HL-60 (cell line): ENCODE measurements at regions not wholly inside any gene's neighbourhood (a gene's known extent, or its start where the extent isn't known, plus 50 kb on each side); places are given as distances from the start of the nearest gene placed in this dataset.

Experiments used
- DNase-seq, 2 experiments: peaks; one replicate each; pipeline ENCODE4 v3.0.0-alpha.2; 2010 to 2020; ENCODE audit warnings: low read depth in 1 of 2, low spot score in 1 of 2
- H3K27ac ChIP-seq: fragments of 250-450 bp; sonication (Bioruptor Pico); replicated peaks from 2 replicates; pipeline ENCODE4 v1.5.1; 2020; ENCODE audit warnings: mild to moderate bottlenecking, moderate library complexity
- H3K27me3 ChIP-seq: fragments of 250-450 bp; sonication (Bioruptor Pico); 2 replicates; pipeline ENCODE4 v1.5.1; 2021; ENCODE audit warnings: mild to moderate bottlenecking, moderate library complexity; ENCODE audit not compliant: insufficient read depth, poor library complexity, severe bottlenecking
- H3K4me3 ChIP-seq: replicated peaks from 2 replicates; pipeline ENCODE4 v1.5.1; 2011; ENCODE audit warnings: mild to moderate bottlenecking, control low read depth, low read length; ENCODE audit not compliant: insufficient read depth
- CTCF ChIP-seq: IDR thresholded peaks from one replicate; pipeline ENCODE4 v1.5.1; 2011; ENCODE audit warnings: low read length, control low read depth, inconsistent platforms; ENCODE audit not compliant: insufficient read depth
- GABPA ChIP-seq: IDR thresholded peaks from 2 replicates; pipeline ENCODE4 v1.6.1; 2012; ENCODE audit warnings: low read depth
- POLR2AphosphoS5 ChIP-seq: IDR thresholded peaks from 2 replicates; pipeline ENCODE4 v1.6.1; 2012; ENCODE audit warnings: low read depth
- REST ChIP-seq: IDR thresholded peaks from 2 replicates; pipeline ENCODE4 v1.6.1; 2012; ENCODE audit warnings: low read depth; ENCODE audit not compliant: insufficient replicate concordance
- SPI1 ChIP-seq: IDR thresholded peaks from 2 replicates; pipeline ENCODE4 v1.6.1; 2012; ENCODE audit warnings: low read depth, mild to moderate bottlenecking, borderline replicate concordance

- Histone ChIP-seq H3K4me3 (no peak overlapping the region), H3K27me3 (no peaks in the 10 kb centered on the region), H3K27ac (no peak overlapping the region)
- TF ChIP-seq CTCF: no peak
- TF ChIP-seq POLR2AphosphoS5: no peak
- TF ChIP-seq REST: no peak
- TF ChIP-seq GABPA: no peak
- TF ChIP-seq SPI1: peak; percentile 27; the same call in 1 of the 2 replicates
- DNase-seq: no peak
Measured at GRCh38 chr13:103757361-103757760, 691.1 kb upstream of the SLC10A2 start.

- DNase-seq: no peak
- no peaks in the 10 kb centered on the region for H3K27me3 ChIP-seq
- no peak overlapping the region for H3K4me3 ChIP-seq
- TF ChIP-seq REST: no peak
- no peak for TF ChIP-seq CTCF
- no peak for TF ChIP-seq SPI1
- no peak for TF ChIP-seq POLR2AphosphoS5
- no peak for TF ChIP-seq GABPA
- H3K27ac ChIP-seq: no peak overlapping the region
Measured at GRCh38 chr13:103754783-103755182, 688.6 kb upstream of the SLC10A2 start.

DNA sequence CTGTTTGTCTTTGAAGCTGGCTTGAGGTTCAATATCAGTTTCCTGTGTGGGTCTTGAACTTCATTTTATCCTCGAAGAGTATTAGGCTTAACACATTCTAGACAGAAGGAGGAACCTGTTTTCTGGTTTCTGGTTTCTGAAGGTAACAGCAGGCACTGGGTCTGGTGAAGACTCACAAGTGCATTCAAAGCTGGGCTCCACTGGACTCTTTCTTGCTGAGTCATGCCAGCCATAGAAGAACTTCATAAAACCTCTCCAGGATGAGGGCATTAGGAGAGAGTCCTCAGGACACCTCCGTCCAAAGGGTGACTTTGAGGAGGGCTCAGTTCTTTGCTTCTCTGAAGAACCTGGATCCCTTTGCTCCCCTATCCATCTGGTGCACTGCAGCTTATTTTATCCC lies 668.6 kb upstream of the SLC10A2 start:
- H3K4me3 ChIP-seq: no peak overlapping the region
- DNase-seq: no peak
- no peak overlapping the region for H3K27ac ChIP-seq
- TF ChIP-seq CTCF (no peak), SPI1 (no peak), GABPA (no peak), POLR2AphosphoS5 (no peak), REST (no peak)
- H3K27me3 ChIP-seq: no peaks in the 10 kb centered on the region
